ENCODE measurements at regions not wholly inside any gene's neighbourhood (a gene's known extent, or its start where the extent isn't known, plus 50 kb on each side); places are given as distances from the start of the nearest gene placed in this dataset.

GRCh38 chr10:111745982-111746381 is 437.6 kb downstream of the GPAM start:
- no TSS peak for BruUV-seq (replicated peaks)
- intact Hi-C loops (cut with micrococcal nuclease; ENCODE audit: unreplicated experiment), result no loop called here
- no peak overlapping the region for H3K4me3 Mint-ChIP-seq (ENCODE audit: low read depth, unreplicated experiment)
- no peak overlapping the region for H3K27ac Mint-ChIP-seq (ENCODE audit: unreplicated experiment)
- H3K36me3 Mint-ChIP-seq (ENCODE audit: insufficient read depth, unreplicated experiment), result no peaks in the 10 kb centered on the region
- peaks cover 3% of the 10 kb centered on the region for H3K9me3 Mint-ChIP-seq (ENCODE audit: low read depth, unreplicated experiment)
- TF ChIP-seq, protein P1, sequence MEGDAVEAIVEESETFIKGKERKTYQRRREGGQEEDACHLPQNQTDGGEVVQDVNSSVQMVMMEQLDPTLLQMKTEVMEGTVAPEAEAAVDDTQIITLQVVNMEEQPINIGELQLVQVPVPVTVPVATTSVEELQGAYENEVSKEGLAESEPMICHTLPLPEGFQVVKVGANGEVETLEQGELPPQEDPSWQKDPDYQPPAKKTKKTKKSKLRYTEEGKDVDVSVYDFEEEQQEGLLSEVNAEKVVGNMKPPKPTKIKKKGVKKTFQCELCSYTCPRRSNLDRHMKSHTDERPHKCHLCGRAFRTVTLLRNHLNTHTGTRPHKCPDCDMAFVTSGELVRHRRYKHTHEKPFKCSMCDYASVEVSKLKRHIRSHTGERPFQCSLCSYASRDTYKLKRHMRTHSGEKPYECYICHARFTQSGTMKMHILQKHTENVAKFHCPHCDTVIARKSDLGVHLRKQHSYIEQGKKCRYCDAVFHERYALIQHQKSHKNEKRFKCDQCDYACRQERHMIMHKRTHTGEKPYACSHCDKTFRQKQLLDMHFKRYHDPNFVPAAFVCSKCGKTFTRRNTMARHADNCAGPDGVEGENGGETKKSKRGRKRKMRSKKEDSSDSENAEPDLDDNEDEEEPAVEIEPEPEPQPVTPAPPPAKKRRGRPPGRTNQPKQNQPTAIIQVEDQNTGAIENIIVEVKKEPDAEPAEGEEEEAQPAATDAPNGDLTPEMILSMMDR (IDR thresholded peaks at IDR 0.05; ENCODE audit: unreplicated experiment), result no peak
- no peak for DNase-seq
- H3K27me3 Mint-ChIP-seq (ENCODE audit: unreplicated experiment), result no peaks in the 10 kb centered on the region
- CTCF ChIA-PET, result no interaction called here
- no peaks in the 10 kb centered on the region for H3K4me1 Mint-ChIP-seq (ENCODE audit: low read depth, unreplicated experiment)

DNA sequence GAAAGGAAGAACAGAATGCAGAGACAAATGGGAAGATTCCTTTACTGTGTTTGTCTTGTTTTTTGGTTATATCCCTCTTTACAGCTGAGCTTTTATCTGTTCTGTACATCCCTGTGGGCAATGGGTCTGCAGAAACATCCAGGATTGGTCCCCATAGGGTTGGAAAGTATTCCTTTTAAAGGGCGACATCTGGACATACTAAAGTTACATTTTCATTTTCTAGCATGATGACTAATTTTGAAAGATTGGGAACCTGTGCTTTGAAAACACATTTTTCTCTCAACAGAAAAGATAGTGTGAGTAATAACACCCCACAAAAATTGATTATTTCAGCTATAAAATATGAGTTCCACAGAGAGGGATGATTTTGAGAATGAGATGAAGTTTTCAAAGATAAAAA is 435.8 kb downstream of the GPAM start:
- no peaks in the 10 kb centered on the region for H3K27me3 Mint-ChIP-seq (ENCODE audit: unreplicated experiment)
- no peaks in the 10 kb centered on the region for H3K4me1 Mint-ChIP-seq (ENCODE audit: low read depth, unreplicated experiment)
- TF ChIP-seq, protein P1 (IDR thresholded peaks at IDR 0.05; ENCODE audit: unreplicated experiment), result no peak
- no peak overlapping the region for H3K4me3 Mint-ChIP-seq (ENCODE audit: low read depth, unreplicated experiment)
- no peak overlapping the region for H3K27ac Mint-ChIP-seq (ENCODE audit: unreplicated experiment)
- CTCF ChIA-PET, result no interaction called here
- no TSS peak for BruUV-seq (replicated peaks)
- peaks cover 3% of the 10 kb centered on the region for H3K9me3 Mint-ChIP-seq (ENCODE audit: low read depth, unreplicated experiment)
- no peaks in the 10 kb centered on the region for H3K36me3 Mint-ChIP-seq (ENCODE audit: insufficient read depth, unreplicated experiment)
- no peak for DNase-seq
- intact Hi-C loops (cut with micrococcal nuclease; ENCODE audit: unreplicated experiment), result no loop called here

DNA sequence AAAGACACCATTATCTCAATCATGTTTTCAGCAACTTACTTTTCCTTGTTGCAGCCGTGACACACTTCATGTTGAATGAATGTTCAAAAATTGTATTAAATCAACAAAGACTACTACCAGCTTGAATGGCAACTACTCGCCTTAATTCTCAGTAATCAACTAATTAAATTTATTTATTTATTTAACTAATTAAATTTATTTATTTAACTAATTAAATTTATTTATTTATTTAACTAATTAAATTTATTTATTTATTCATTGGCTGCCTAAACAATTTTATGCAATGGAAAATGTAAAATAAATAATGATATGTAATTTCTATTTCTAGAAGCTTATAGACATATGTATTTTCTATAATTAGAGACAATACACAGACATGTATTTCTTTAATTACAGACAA is 435.4 kb downstream of the GPAM start:
- no TSS peak for BruUV-seq (replicated peaks)
- H3K27ac Mint-ChIP-seq (ENCODE audit: unreplicated experiment), result no peak overlapping the region
- no peak overlapping the region for H3K4me3 Mint-ChIP-seq (ENCODE audit: low read depth, unreplicated experiment)
- peaks cover 3% of the 10 kb centered on the region for H3K9me3 Mint-ChIP-seq (ENCODE audit: low read depth, unreplicated experiment)
- no peaks in the 10 kb centered on the region for H3K27me3 Mint-ChIP-seq (ENCODE audit: unreplicated experiment)
- intact Hi-C loops (cut with micrococcal nuclease; ENCODE audit: unreplicated experiment), result no loop called here
- no peaks in the 10 kb centered on the region for H3K4me1 Mint-ChIP-seq (ENCODE audit: low read depth, unreplicated experiment)
- DNase-seq, result no peak
- no peaks in the 10 kb centered on the region for H3K36me3 Mint-ChIP-seq (ENCODE audit: insufficient read depth, unreplicated experiment)
- TF ChIP-seq, protein P1 (IDR thresholded peaks at IDR 0.05; ENCODE audit: unreplicated experiment), result no peak
- CTCF ChIA-PET, result no interaction called here

- Mint-ChIP-seq H3K4me1 (ENCODE audit: low read depth, unreplicated experiment) (no peaks in the 10 kb centered on the region), H3K36me3 (ENCODE audit: insufficient read depth, unreplicated experiment) (no peaks in the 10 kb centered on the region), H3K9me3 (ENCODE audit: low read depth, unreplicated experiment) (peaks cover 3% of the 10 kb centered on the region), H3K27ac (ENCODE audit: unreplicated experiment) (no peak overlapping the region), H3K27me3 (ENCODE audit: unreplicated experiment) (no peaks in the 10 kb centered on the region), H3K4me3 (ENCODE audit: low read depth, unreplicated experiment) (no peak overlapping the region)
- CTCF ChIA-PET, result no interaction called here
- intact Hi-C loops (cut with micrococcal nuclease; ENCODE audit: unreplicated experiment), result no loop called here
- no TSS peak for BruUV-seq (replicated peaks)
- TF ChIP-seq, protein P1 (IDR thresholded peaks at IDR 0.05; ENCODE audit: unreplicated experiment), result no peak
- no peak for DNase-seq
Observed at GRCh38 chr10:111750165-111750849, 433.3 kb downstream of the GPAM start.
